NCI-H2107 treated with DMSO at 0.1 percent for 48 hours (cell line): ENCODE measurements at regions not wholly inside any gene's neighbourhood (a gene's known extent, or its start where the extent isn't known, plus 50 kb on each side); places are given as distances from the start of the nearest gene placed in this dataset.

Experiments used
- DNase-seq: peaks from one replicate; lab custom pipeline; 2025; ENCODE audit not compliant: unreplicated experiment; lab: John Stamatoyannopoulos, UW

- DNase-seq = no peak
Measured at GRCh38 chr1:75079538-75080290, 54.5 kb upstream of the LHX8 start.

GRCh38 chr1:75083223-75083622 lies 51.0 kb upstream of the LHX8 start:
- no peak for DNase-seq

- no peak for DNase-seq
Measured at GRCh38 chr1:75083848-75084514, 50.2 kb upstream of the LHX8 start.
